ENCODE measurements at regions not wholly inside any gene's neighbourhood (a gene's known extent, or its start where the extent isn't known, plus 50 kb on each side); places are given as distances from the start of the nearest gene placed in this dataset.

GRCh38 chr1:172746091-172746949, 87.4 kb downstream of the FASLG start:
- no peak for TF ChIP-seq CTCF (IDR thresholded peaks at IDR 0.05; ENCODE audit: control extremely low read depth in 1 of 3, insufficient read depth in 1 of 3, low read depth in 1 of 3, low read length in 3 of 3)
- TF ChIP-seq TAF1 (IDR thresholded peaks at IDR 0.05; ENCODE audit: low read depth, low read length): no peak
- TF ChIP-seq CREB1 (IDR thresholded peaks at IDR 0.05): no peak

Data from H1 (cell line).